HL-60 (cell line): ENCODE measurements at regions not wholly inside any gene's neighbourhood (a gene's known extent, or its start where the extent isn't known, plus 50 kb on each side); places are given as distances from the start of the nearest gene placed in this dataset.

ENCODE experiments used
- DNase-seq, 2 experiments: peaks; one replicate each; pipeline ENCODE4 v3.0.0-alpha.2; 2010 to 2020; ENCODE audit warnings: low read depth in 1 of 2, low spot score in 1 of 2
- H3K27ac ChIP-seq: fragments of 250-450 bp; sonication (Bioruptor Pico); replicated peaks from 2 replicates; pipeline ENCODE4 v1.5.1; 2020; ENCODE audit warnings: mild to moderate bottlenecking, moderate library complexity
- H3K27me3 ChIP-seq: fragments of 250-450 bp; sonication (Bioruptor Pico); 2 replicates; pipeline ENCODE4 v1.5.1; 2021; ENCODE audit warnings: mild to moderate bottlenecking, moderate library complexity; ENCODE audit not compliant: insufficient read depth, poor library complexity, severe bottlenecking
- H3K4me3 ChIP-seq: replicated peaks from 2 replicates; pipeline ENCODE4 v1.5.1; 2011; ENCODE audit warnings: mild to moderate bottlenecking, control low read depth, low read length; ENCODE audit not compliant: insufficient read depth
- CTCF ChIP-seq: IDR thresholded peaks from one replicate; pipeline ENCODE4 v1.5.1; 2011; ENCODE audit warnings: low read length, control low read depth, inconsistent platforms; ENCODE audit not compliant: insufficient read depth
- GABPA ChIP-seq: IDR thresholded peaks from 2 replicates; pipeline ENCODE4 v1.6.1; 2012; ENCODE audit warnings: low read depth
- POLR2AphosphoS5 ChIP-seq: IDR thresholded peaks from 2 replicates; pipeline ENCODE4 v1.6.1; 2012; ENCODE audit warnings: low read depth
- REST ChIP-seq: IDR thresholded peaks from 2 replicates; pipeline ENCODE4 v1.6.1; 2012; ENCODE audit warnings: low read depth; ENCODE audit not compliant: insufficient replicate concordance
- SPI1 ChIP-seq: IDR thresholded peaks from 2 replicates; pipeline ENCODE4 v1.6.1; 2012; ENCODE audit warnings: low read depth, mild to moderate bottlenecking, borderline replicate concordance

- Histone ChIP-seq H3K4me3 (no peak overlapping the region), H3K27me3 (no peaks in the 10 kb centered on the region), H3K27ac (no peak overlapping the region)
- no peak for DNase-seq
- TF ChIP-seq POLR2AphosphoS5 (no peak), CTCF (no peak), SPI1 (no peak), REST (no peak), GABPA (no peak)
Measured at GRCh38 chrX:44039556-44039955, 66.4 kb upstream of the NDP start.

GRCh38 chrX:44036336-44036735 is 63.1 kb upstream of the NDP start:
- Histone ChIP-seq H3K27me3 (no peaks in the 10 kb centered on the region), H3K4me3 (no peak overlapping the region), H3K27ac (no peak overlapping the region)
- DNase-seq, result no peak
- TF ChIP-seq REST, result no peak
- TF ChIP-seq SPI1, result no peak
- no peak for TF ChIP-seq CTCF
- no peak for TF ChIP-seq POLR2AphosphoS5

- Histone ChIP-seq H3K27me3 (no peaks in the 10 kb centered on the region), H3K4me3 (no peak overlapping the region), H3K27ac (no peak overlapping the region)
- DNase-seq, result no peak
- TF ChIP-seq POLR2AphosphoS5 (no peak), GABPA (no peak), REST (no peak), CTCF (no peak), SPI1 (no peak)
Measured at GRCh38 chrX:44035571-44035970, 62.4 kb upstream of the NDP start.
